Activated CD8-positive, alpha-beta memory T cell treated with anti-CD3 and anti-CD28 coated beads for 48 hours (primary cell): ENCODE measurements at regions not wholly inside any gene's neighbourhood (a gene's known extent, or its start where the extent isn't known, plus 50 kb on each side); places are given as distances from the start of the nearest gene placed in this dataset.

Experiments
- DNase-seq, 3 experiments: peaks; one replicate each; pipeline ENCODE4 v3.0.0-alpha.2; 2020; ENCODE audit warnings: low read depth in 2 of 3, low spot score in 2 of 3

- no peak for DNase-seq
Observed at GRCh38 chr5:116944183-116944582, 369.6 kb upstream of the SEMA6A start.

- DNase-seq = no peak
Observed at GRCh38 chr5:116942622-116943021, 368.0 kb upstream of the SEMA6A start.

GRCh38 chr5:116939641-116940040 is 365.0 kb upstream of the SEMA6A start:
- no peak for DNase-seq

GRCh38 chr5:116938488-116938887 is 363.9 kb upstream of the SEMA6A start:
- DNase-seq = no peak

GRCh38 chr5:116935561-116936162 is 361.0 kb upstream of the SEMA6A start:
- DNase-seq = no peak

- no peak for DNase-seq
Observed at GRCh38 chr5:116930616-116931015, 356.0 kb upstream of the SEMA6A start.

GRCh38 chr5:116923344-116923743 is 348.7 kb upstream of the SEMA6A start:
- no peak for DNase-seq

- DNase-seq = no peak
Observed at GRCh38 chr5:116922532-116922931, 347.9 kb upstream of the SEMA6A start.

- DNase-seq = no peak
Observed at GRCh38 chr5:116914869-116915504, 340.4 kb upstream of the SEMA6A start.

- no peak for DNase-seq
Observed at GRCh38 chr5:116912221-116912620, 337.6 kb upstream of the SEMA6A start.

- no peak for DNase-seq
Observed at GRCh38 chr5:116911074-116911473, 336.5 kb upstream of the SEMA6A start.

GRCh38 chr5:116908537-116908936 is 333.9 kb upstream of the SEMA6A start:
- DNase-seq = no peak

GRCh38 chr5:116905885-116906284 is 331.3 kb upstream of the SEMA6A start:
- no peak for DNase-seq

- no peak for DNase-seq
Observed at GRCh38 chr5:116900793-116901192, 326.2 kb upstream of the SEMA6A start.

GRCh38 chr5:116898917-116899316 is 324.3 kb upstream of the SEMA6A start:
- DNase-seq = no peak

- no peak for DNase-seq
Observed at GRCh38 chr5:116897291-116897690, 322.7 kb upstream of the SEMA6A start.

- no peak for DNase-seq
Observed at GRCh38 chr5:116896001-116896400, 321.4 kb upstream of the SEMA6A start.

GRCh38 chr5:116892993-116893392 is 318.4 kb upstream of the SEMA6A start:
- DNase-seq = no peak

GRCh38 chr5:116887104-116887503 is 312.5 kb upstream of the SEMA6A start:
- DNase-seq = no peak

GRCh38 chr5:116885825-116886224 is 311.2 kb upstream of the SEMA6A start:
- DNase-seq = no peak

- no peak for DNase-seq
Observed at GRCh38 chr5:116883875-116884274, 309.3 kb upstream of the SEMA6A start.

- no peak for DNase-seq
Observed at GRCh38 chr5:116881921-116882531, 307.4 kb upstream of the SEMA6A start.

- DNase-seq = no peak
Observed at GRCh38 chr5:116880601-116881000, 306.0 kb upstream of the SEMA6A start.
